Activated CD4-positive, alpha-beta T cell treated with anti-CD3 and anti-CD28 coated beads, Interleukin-2, amount 10 ng/mL, durations not matched to agents 7 days and 5 days (primary cell): ENCODE measurements at regions not wholly inside any gene's neighbourhood (a gene's known extent, or its start where the extent isn't known, plus 50 kb on each side); places are given as distances from the start of the nearest gene placed in this dataset.

Experiments
- CTCF ChIA-PET: fragments of 350-600 bp; sonication (Branson Sonifier 250); formaldehyde crosslinking; loops from one replicate; lab custom pipeline; 2021; ENCODE audit warnings: antibody characterized with exemption; lab: Charles Lee
- POLR2A ChIA-PET: fragments of 350-600 bp; sonication (Branson Sonifier 250); formaldehyde crosslinking; loops from one replicate; lab custom pipeline; 2021; ENCODE audit warnings: antibody characterized with exemption; lab: Charles Lee
- DNase-seq: peaks from one replicate; pipeline ENCODE4 v3.0.0-alpha.2; 2020
- H3K27ac Mint-ChIP-seq: one replicate; pipeline ENCODE4 v1.8.0; 2021; ENCODE audit warnings: mild to moderate bottlenecking, moderate library complexity, mixed read lengths
- H3K27me3 Mint-ChIP-seq: one replicate; pipeline ENCODE4 v1.8.0; 2021; ENCODE audit warnings: mixed read lengths
- H3K36me3 Mint-ChIP-seq: one replicate; pipeline ENCODE4 v1.8.0; 2021; ENCODE audit warnings: low read depth, mixed read lengths
- H3K4me1 Mint-ChIP-seq: one replicate; pipeline ENCODE4 v1.8.0; 2021; ENCODE audit warnings: mixed read lengths
- H3K4me3 Mint-ChIP-seq: one replicate; pipeline ENCODE4 v1.8.0; 2021; ENCODE audit warnings: mild to moderate bottlenecking, moderate library complexity, mixed read lengths
- H3K9me3 Mint-ChIP-seq: one replicate; pipeline ENCODE4 v1.8.0; 2021; ENCODE audit warnings: mixed read lengths

GRCh38 chr16:58960484-58960883, 226.4 kb upstream of the GOT2 start:
- Mint-ChIP-seq H3K9me3 (no peaks in the 10 kb centered on the region), H3K27me3 (no peaks in the 10 kb centered on the region), H3K4me1 (no peaks in the 10 kb centered on the region), H3K36me3 (no peaks in the 10 kb centered on the region), H3K27ac (no peak overlapping the region), H3K4me3 (no peak overlapping the region)
- ChIA-PET CTCF (no interaction called here), POLR2A (no interaction called here)
- DNase-seq, result no peak

- Mint-ChIP-seq H3K4me1 (no peaks in the 10 kb centered on the region), H3K4me3 (no peak overlapping the region), H3K36me3 (no peaks in the 10 kb centered on the region), H3K27me3 (no peaks in the 10 kb centered on the region), H3K9me3 (no peaks in the 10 kb centered on the region), H3K27ac (no peak overlapping the region)
- CTCF ChIA-PET, result interaction anchor here (0.6 to 1.2 kb wide), 2 partner anchors 10 to 15 kb away, joined by 3 to 5 read pairs; no protein-coding TSS in a partner anchor
- no peak for DNase-seq
- POLR2A ChIA-PET, result no interaction called here
Measured at GRCh38 chr16:58960034-58960433, 225.9 kb upstream of the GOT2 start.

- ChIA-PET POLR2A (no interaction called here), CTCF (interaction anchor here (1.2 kb wide), 1 partner anchor 9 kb away, joined by 5 read pairs; no protein-coding TSS in a partner anchor)
- no peak for DNase-seq
- H3K27me3 Mint-ChIP-seq, result no peaks in the 10 kb centered on the region
- no peaks in the 10 kb centered on the region for H3K4me1 Mint-ChIP-seq
- H3K27ac Mint-ChIP-seq, result no peak overlapping the region
- no peaks in the 10 kb centered on the region for H3K36me3 Mint-ChIP-seq
- H3K4me3 Mint-ChIP-seq, result no peak overlapping the region
- no peaks in the 10 kb centered on the region for H3K9me3 Mint-ChIP-seq
Measured at GRCh38 chr16:58958749-58959148, 224.6 kb upstream of the GOT2 start.

- no peak for DNase-seq
- POLR2A ChIA-PET, result no interaction called here
- Mint-ChIP-seq H3K27ac (no peak overlapping the region), H3K27me3 (no peaks in the 10 kb centered on the region), H3K9me3 (no peaks in the 10 kb centered on the region), H3K36me3 (no peaks in the 10 kb centered on the region), H3K4me3 (no peak overlapping the region), H3K4me1 (no peaks in the 10 kb centered on the region)
- CTCF ChIA-PET, result no interaction called here
Measured at GRCh38 chr16:58948244-58948643, 214.1 kb upstream of the GOT2 start.

GRCh38 chr16:58940609-58941008, 206.5 kb upstream of the GOT2 start:
- CTCF ChIA-PET, result no interaction called here
- H3K27ac Mint-ChIP-seq, result no peak overlapping the region
- POLR2A ChIA-PET, result no interaction called here

GRCh38 chr16:58938811-58939210, 204.7 kb upstream of the GOT2 start:
- H3K27me3 Mint-ChIP-seq, result peaks cover 2% of the 10 kb centered on the region
- POLR2A ChIA-PET, result no interaction called here
- DNase-seq, result no peak
- no peaks in the 10 kb centered on the region for H3K9me3 Mint-ChIP-seq
- no peaks in the 10 kb centered on the region for H3K4me1 Mint-ChIP-seq
- H3K4me3 Mint-ChIP-seq, result no peak overlapping the region
- CTCF ChIA-PET, result interaction anchor here (0.5 kb wide), 1 partner anchor 909 kb away, joined by 3 read pairs; no protein-coding TSS in a partner anchor
- H3K27ac Mint-ChIP-seq, result no peak overlapping the region
- H3K36me3 Mint-ChIP-seq, result no peaks in the 10 kb centered on the region

More at GRCh38 chr16:58940609-58941008, 206.5 kb upstream of the GOT2 start:
- Mint-ChIP-seq H3K9me3 (no peaks in the 10 kb centered on the region), H3K36me3 (no peaks in the 10 kb centered on the region), H3K4me3 (no peak overlapping the region), H3K27me3 (peaks cover 2% of the 10 kb centered on the region), H3K4me1 (no peaks in the 10 kb centered on the region)
- no peak for DNase-seq

- no peaks in the 10 kb centered on the region for H3K4me1 Mint-ChIP-seq
- CTCF ChIA-PET, result no interaction called here
- H3K27me3 Mint-ChIP-seq, result peaks cover 2% of the 10 kb centered on the region
- DNase-seq, result no peak
- no peaks in the 10 kb centered on the region for H3K36me3 Mint-ChIP-seq
- no peak overlapping the region for H3K4me3 Mint-ChIP-seq
- H3K9me3 Mint-ChIP-seq, result peaks cover 2% of the 10 kb centered on the region
- POLR2A ChIA-PET, result no interaction called here
- no peak overlapping the region for H3K27ac Mint-ChIP-seq
Measured at GRCh38 chr16:58937661-58938060, 203.5 kb upstream of the GOT2 start.

- ChIA-PET POLR2A (no interaction called here), CTCF (no interaction called here)
- no peak for DNase-seq
Measured at GRCh38 chr16:58933186-58933585, 199.1 kb upstream of the GOT2 start.

GRCh38 chr16:58931436-58931835, 197.3 kb upstream of the GOT2 start:
- no peak overlapping the region for H3K27ac Mint-ChIP-seq
- ChIA-PET POLR2A (no interaction called here), CTCF (no interaction called here)
- DNase-seq, result no peak
- peaks cover 2% of the 10 kb centered on the region for H3K9me3 Mint-ChIP-seq
- H3K4me3 Mint-ChIP-seq, result no peak overlapping the region
- H3K4me1 Mint-ChIP-seq, result no peaks in the 10 kb centered on the region
- no peaks in the 10 kb centered on the region for H3K36me3 Mint-ChIP-seq
- no peaks in the 10 kb centered on the region for H3K27me3 Mint-ChIP-seq

More at GRCh38 chr16:58933186-58933585, 199.1 kb upstream of the GOT2 start:
- H3K27ac Mint-ChIP-seq, result no peak overlapping the region
- no peaks in the 10 kb centered on the region for H3K27me3 Mint-ChIP-seq
- H3K9me3 Mint-ChIP-seq, result peaks cover 2% of the 10 kb centered on the region
- H3K4me1 Mint-ChIP-seq, result no peaks in the 10 kb centered on the region
- no peak overlapping the region for H3K4me3 Mint-ChIP-seq
- H3K36me3 Mint-ChIP-seq, result no peaks in the 10 kb centered on the region

- no peaks in the 10 kb centered on the region for H3K27me3 Mint-ChIP-seq
- H3K36me3 Mint-ChIP-seq, result no peaks in the 10 kb centered on the region
- ChIA-PET POLR2A (no interaction called here), CTCF (no interaction called here)
- no peaks in the 10 kb centered on the region for H3K4me1 Mint-ChIP-seq
- no peak overlapping the region for H3K4me3 Mint-ChIP-seq
- DNase-seq, result no peak
- no peaks in the 10 kb centered on the region for H3K9me3 Mint-ChIP-seq
- no peak overlapping the region for H3K27ac Mint-ChIP-seq
Measured at GRCh38 chr16:58923094-58923493, 189.0 kb upstream of the GOT2 start.

GRCh38 chr16:58913456-58913855, 179.3 kb upstream of the GOT2 start:
- H3K4me3 Mint-ChIP-seq, result no peak overlapping the region
- ChIA-PET CTCF (no interaction called here), POLR2A (no interaction called here)
- no peaks in the 10 kb centered on the region for H3K27me3 Mint-ChIP-seq
- H3K36me3 Mint-ChIP-seq, result no peaks in the 10 kb centered on the region
- DNase-seq, result no peak
- H3K4me1 Mint-ChIP-seq, result no peaks in the 10 kb centered on the region
- H3K9me3 Mint-ChIP-seq, result no peaks in the 10 kb centered on the region
- no peak overlapping the region for H3K27ac Mint-ChIP-seq

GRCh38 chr16:58912571-58912970, 178.5 kb upstream of the GOT2 start:
- H3K4me3 Mint-ChIP-seq, result no peak overlapping the region
- no peaks in the 10 kb centered on the region for H3K27me3 Mint-ChIP-seq
- ChIA-PET CTCF (no interaction called here), POLR2A (no interaction called here)
- no peaks in the 10 kb centered on the region for H3K36me3 Mint-ChIP-seq
- no peaks in the 10 kb centered on the region for H3K9me3 Mint-ChIP-seq
- no peak for DNase-seq
- no peak overlapping the region for H3K27ac Mint-ChIP-seq
- no peaks in the 10 kb centered on the region for H3K4me1 Mint-ChIP-seq

GRCh38 chr16:58906981-58907715, 173.0 kb upstream of the GOT2 start:
- DNase-seq, result no peak
- H3K36me3 Mint-ChIP-seq, result no peaks in the 10 kb centered on the region
- no peaks in the 10 kb centered on the region for H3K4me1 Mint-ChIP-seq
- CTCF ChIA-PET, result interaction anchor here (0.6 kb wide), 1 partner anchor 370 kb away, joined by 4 read pairs; no protein-coding TSS in a partner anchor
- no peak overlapping the region for H3K4me3 Mint-ChIP-seq
- H3K9me3 Mint-ChIP-seq, result no peaks in the 10 kb centered on the region
- H3K27me3 Mint-ChIP-seq, result no peaks in the 10 kb centered on the region
- POLR2A ChIA-PET, result no interaction called here
- H3K27ac Mint-ChIP-seq, result no peak overlapping the region

- CTCF ChIA-PET, result no interaction called here
- no peak for DNase-seq
Measured at GRCh38 chr16:58904291-58904690, 170.2 kb upstream of the GOT2 start.

More at GRCh38 chr16:58904291-58904690, 170.2 kb upstream of the GOT2 start:
- H3K9me3 Mint-ChIP-seq, result no peaks in the 10 kb centered on the region
- H3K27ac Mint-ChIP-seq, result no peak overlapping the region
- H3K4me1 Mint-ChIP-seq, result no peaks in the 10 kb centered on the region
- H3K27me3 Mint-ChIP-seq, result peaks cover 2% of the 10 kb centered on the region
- POLR2A ChIA-PET, result no interaction called here
- H3K4me3 Mint-ChIP-seq, result no peak overlapping the region
- no peaks in the 10 kb centered on the region for H3K36me3 Mint-ChIP-seq
